Renal cortex interstitium (tissue), 11 donors: ENCODE measurements at regions not wholly inside any gene's neighbourhood (a gene's known extent, or its start where the extent isn't known, plus 50 kb on each side); places are given as distances from the start of the nearest gene placed in this dataset.
A peak's percentile ranks its signal among the peaks of the same experiment; 100 is the strongest.

Experiments
- DNase-seq, 11 donors: peaks; one replicate each; pipeline ENCODE4 v3.0.0-alpha.2; 2013; ENCODE audit warnings: low read depth in 9 of 11, low spot score in 4 of 11; ENCODE audit errors: extremely low read depth in 1 of 11

DNA sequence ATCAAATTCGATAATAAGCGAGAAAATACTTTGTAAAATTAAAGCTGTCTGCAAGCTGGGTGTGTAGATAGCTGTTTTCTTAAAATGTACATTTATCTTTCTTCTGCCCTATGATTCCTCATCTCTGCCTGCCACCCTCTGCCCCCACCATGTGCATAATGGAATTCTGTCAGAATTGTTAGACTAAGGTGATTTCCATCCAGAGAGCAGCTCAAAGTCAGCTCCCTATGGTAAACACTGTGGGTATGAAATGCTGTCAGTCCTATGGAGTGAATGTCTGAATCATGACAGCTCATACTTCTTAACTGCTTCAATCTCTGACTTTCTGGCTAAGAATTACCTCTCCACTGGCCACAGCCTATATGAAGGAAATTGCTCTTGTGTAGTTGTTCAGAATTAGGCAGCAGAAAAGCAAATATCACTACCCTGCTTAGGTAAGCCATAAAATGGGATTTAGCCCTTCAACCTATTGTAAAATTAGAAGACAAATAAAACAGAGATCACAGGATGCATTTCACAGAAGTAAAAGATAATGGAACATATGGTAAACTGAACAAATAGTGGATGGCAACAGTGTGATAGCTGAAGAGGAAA lies 137.7 kb downstream of the CD8B2 start:
- no peak for DNase-seq

DNA sequence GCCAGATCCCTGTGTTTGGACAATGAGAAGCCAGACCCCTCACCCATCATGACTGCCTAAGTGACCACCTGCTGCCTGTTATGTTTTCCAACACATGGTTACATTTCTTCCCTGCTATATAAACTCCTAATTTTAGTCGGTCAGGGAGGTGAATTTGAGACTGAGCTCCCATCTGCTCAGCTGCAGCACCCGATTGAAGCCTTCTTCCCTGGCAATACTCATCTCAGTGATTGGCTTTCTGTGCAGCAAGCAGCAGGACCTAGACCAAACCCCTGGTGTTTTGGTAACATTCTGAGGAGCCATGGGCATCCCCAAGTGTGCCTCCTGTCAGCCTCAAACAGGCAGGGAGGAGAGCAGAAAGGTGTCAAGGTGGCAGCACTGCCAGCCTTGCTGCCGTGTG lies 141.2 kb downstream of the CD8B2 start:
- DNase-seq: no peak

DNA sequence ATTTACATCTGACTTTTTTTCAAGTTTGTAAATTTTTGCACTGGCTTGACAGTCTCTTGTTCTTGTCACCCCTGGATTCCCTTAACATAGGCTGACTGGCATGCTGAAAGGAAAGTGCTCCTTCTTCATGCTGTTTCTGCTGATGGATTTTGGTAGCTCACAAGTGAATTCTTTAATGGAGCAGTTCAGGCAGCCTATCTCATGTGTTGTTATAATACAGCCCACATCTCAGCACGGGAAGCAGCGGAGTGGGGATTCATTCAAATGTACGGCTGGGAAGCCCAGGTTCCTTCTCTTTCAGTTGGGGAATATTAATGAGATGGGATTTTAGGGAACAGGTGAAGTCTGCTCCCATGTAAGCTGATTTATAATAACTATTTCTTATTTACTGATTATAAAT lies 142.8 kb downstream of the CD8B2 start:
- DNase-seq: no peak

DNA sequence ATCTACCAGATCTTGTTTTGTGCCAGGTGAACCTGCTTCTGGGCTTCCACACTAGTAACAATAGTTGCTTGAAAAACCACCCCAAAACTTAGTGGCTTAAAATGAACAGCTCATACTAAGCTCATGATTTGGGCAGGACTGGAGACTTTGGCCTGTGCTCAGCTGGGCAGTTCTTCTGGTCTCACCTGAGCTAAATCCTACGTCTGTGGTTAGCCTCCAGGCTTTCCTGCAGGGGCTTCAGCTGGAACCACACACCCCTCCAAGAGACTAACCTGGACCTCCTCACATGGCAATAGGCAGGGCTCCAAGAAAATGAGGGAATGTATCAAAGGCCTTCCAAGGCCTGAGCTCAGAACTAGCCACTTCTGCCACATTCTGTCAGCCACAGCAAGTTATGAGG lies 144.1 kb downstream of the CD8B2 start:
- no peak for DNase-seq

DNA sequence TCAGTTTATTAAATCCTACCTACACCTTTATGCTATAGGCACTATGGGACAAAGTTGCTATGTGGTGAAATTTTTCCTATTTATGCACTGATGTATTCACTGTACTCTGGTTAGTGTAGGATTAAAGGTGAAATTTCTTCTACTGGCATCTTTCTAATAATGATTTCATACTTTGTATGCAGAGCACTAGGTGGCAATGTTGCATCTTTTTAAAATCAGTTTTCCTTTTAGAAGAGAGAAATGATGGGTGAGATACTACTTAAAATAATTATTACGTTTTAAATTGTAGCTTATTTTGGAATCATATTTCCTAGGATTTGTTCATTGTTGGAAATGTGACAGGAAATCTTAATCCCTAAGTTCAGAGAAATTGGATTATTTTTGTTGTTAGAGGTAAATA lies 150.9 kb downstream of the CD8B2 start:
- peak in 5 of 11 donors; percentile 10 to 38 (median 23) for DNase-seq

DNA sequence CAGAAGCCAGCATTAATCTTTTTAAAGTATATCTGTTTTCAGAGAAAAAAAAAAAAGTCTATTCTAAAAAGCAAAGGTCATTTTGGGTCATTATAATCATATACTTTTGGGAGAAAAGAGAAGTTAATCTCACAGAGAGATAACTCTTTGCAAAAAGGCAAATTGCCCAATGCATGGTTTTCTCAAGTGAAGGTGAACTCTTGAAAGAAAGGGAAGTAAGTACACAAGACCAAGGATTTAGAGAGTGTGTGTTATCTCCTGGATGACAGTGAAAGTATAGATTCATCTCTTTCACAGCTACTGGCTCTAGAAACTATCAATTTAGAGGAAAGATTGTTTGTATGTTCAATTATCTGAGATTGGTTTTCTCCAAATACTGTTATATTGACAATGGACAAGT lies 151.4 kb downstream of the CD8B2 start:
- no peak for DNase-seq

DNA sequence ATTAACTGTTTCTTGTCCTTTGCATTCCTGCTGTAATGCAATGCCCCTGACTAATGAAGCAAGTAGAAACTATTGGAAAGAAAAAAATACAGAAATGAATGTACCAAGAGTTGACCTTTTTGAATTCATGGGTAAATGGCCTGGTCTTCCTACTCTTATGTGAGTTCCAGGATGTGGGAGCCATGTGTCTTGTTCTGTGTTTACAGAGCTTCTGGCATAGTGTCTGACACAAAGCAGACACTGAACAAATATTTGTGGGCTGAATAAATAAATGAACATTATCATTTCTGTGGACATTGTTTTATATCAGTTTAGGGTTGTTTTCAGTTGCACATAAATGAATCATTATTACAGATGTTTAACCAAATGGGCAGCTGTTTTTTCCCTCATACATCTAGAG lies 155.5 kb downstream of the CD8B2 start:
- no peak for DNase-seq

DNA sequence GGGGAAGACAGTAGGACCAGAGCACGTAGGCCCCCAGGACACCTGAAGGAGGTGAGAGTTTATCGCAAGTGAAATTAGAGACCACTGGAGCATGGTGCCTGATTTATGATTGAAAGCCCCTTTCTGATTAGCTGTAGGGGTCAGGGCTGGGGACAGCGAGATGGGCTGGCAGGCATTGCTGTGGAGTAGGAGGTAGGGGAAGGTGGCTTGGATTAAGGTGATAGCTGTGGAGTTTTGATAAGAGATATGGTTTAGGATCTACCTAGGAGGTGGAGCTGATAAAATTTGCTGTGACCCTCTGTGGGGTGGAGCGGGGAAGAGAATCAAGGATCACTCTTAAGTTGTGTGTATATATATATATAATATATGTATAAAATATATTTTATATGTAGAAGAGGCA lies 157.5 kb downstream of the CD8B2 start:
- no peak for DNase-seq

DNA sequence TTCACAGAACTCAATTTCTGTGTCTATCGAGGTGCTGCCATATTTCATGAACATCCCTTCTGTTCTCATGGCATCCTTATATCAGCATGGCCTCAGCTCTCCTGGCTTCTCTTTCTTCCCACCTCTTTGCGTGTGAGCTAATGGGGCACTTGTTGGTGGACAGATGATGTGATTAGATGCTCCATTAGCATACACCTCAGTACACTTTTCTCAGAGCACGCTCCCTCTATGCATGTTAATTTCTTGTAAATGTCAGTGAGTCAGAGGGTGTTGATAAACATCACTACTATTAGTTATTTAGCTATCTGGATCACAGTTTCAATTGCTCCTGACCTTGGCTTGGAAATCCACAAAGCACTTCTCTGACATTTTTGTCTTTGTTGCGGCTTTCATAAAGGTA lies 159.4 kb downstream of the CD8B2 start:
- no peak for DNase-seq

DNA sequence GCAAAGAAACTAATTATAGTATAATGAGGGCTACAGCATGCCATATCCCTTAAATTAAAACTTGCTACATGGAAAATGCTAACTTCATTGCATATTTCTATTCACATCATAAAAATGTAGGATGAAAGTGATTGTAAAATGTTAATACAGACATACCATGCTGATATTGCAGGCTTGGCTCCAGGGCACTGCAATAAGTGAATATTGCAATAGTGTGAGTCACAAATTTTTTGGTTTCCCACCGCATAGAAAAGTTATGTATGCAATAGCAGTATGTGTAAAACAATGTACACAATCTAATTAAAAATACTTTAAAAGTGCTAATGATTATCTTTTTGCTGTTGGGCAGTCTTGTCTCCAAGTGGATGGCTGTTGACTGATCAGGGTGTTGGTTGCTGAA lies 162.1 kb downstream of the CD8B2 start:
- no peak for DNase-seq

DNA sequence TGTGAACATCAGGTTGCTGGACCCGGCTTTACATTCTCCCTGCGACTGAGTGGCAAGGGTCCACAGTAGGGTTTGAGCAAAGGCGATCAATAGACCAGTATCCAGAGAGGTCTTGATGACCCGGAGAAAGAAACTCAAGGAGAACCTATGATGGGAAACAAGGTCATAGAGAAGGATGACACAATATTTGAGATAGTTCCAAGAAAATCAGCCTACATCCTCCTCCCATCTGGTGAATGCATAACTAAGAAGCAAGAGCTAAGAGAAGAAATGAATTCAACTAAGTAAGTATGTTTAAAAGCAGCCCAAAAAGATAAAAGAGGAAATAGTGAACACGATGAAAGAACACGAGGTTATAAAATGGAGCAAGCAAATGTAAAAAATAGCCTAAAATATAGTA lies 166.3 kb downstream of the CD8B2 start:
- no peak for DNase-seq

DNA sequence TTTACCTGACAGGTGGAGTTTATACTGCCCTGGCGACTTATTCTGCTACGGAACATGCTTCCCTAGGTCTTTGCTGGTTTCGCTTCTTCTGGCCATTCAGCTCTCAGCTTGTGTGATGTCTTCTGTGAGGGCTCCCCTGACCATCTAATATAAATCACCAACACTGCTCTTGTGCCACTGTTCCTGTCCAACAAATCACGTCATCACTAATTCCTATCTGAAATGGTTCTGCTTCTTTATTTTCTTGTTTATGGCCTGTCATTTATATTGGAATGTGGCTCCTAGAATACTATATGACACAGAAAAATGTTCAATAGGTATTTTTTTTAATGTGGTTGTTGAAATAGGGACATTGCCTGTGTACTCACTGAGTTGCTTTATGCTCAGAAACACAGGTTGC lies 171.5 kb downstream of the CD8B2 start:
- DNase-seq: no peak

DNA sequence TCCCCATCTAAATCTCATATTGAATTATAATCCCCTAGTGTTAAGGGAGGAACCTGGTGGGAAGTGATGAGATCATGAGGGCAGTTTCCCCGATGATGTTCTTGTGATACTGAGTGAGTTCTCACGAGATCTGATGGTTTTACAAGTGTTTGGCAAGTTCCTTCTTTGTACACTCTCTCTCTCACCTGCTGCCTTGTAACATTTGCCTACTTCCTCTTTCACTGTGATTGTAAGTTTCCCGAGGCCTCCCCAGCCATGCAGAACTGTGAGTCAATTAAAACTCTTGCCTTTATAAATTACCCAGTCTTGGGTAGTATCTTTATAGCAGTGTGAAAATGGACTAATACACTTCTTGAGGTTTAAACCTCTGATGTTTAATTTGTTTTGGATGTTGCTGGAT lies 177.5 kb downstream of the CD8B2 start:
- DNase-seq: no peak

DNA sequence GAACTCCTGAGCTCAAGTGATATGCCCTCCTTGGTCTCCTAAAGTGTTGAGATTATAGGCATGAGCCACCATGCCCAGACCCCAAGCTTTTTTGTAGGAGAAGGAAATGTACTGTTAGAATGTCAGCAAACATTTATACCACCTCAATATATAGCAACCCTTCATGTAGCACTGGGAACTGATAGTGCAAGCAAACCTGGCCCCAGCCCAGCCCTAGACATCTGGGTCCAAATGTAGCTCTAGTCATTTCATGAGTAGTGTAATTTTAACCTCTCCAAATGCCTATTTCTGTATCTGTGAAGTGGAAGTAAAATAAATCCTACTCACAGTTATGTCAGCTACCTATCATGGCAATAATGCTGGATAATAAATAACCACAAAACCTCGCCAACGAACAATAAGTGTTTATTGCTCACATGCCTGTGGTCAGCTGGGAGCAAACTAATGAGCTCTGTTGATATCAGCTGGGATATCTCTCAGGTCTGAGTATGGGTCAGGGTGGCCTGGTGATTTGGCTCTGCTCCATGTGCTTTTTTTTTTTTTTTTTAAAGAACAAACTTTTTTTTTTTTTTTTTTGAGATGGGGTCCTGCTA lies 180.4 kb downstream of the CD8B2 start:
- DNase-seq: no peak

DNA sequence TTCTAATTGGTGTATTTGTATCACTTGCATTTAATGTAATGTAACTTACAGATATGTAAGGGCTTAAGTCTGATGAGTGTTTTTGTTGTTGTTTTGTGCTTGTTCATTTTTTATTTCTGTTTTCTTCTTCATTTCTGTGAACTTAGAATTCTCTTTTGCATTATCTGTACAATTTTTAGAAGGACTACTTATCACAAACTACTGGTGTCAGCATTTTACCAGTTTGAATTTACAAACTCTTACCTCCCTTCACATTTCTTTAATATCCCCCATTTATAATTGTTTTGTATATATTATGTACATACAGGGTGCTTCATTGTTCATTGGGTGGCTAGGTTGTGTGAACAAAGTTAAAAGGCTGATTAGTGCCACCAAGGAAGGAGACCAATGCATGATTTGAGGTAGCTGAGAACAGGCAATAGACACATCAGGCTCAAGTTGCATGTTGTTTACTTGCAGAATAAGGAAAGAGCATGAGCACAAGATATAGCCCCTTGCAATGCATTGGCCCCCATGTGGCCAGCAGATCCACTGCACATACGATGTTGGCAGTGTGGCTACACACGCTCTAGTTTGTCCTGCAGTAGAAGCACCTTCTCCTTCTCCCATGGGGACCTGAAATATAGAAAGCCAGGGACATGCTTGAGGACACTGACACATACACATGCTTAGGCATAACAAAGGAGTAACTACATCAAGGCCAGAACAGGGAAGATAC lies 198.2 kb downstream of the CD8B2 start:
- DNase-seq: no peak

DNA sequence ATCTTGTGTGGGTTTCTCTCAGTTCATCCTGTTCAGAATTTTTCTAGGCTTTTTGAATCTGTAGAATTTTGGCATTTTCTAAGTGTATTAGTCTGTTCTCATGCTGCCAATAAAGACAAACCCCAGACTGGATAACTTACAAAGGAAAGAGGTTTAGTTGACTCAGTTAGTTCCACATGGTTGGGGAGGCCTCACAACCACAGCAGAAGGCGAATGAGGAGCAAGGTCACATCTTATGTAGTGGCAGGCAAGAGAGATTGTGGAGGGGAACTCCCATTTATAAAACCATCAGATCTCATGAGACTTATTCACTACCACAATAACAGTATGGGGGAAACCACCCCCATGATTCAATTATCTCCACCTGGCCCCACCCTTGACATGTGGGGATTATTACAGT lies 199.2 kb downstream of the ST6GAL2 start:
- DNase-seq: no peak

DNA sequence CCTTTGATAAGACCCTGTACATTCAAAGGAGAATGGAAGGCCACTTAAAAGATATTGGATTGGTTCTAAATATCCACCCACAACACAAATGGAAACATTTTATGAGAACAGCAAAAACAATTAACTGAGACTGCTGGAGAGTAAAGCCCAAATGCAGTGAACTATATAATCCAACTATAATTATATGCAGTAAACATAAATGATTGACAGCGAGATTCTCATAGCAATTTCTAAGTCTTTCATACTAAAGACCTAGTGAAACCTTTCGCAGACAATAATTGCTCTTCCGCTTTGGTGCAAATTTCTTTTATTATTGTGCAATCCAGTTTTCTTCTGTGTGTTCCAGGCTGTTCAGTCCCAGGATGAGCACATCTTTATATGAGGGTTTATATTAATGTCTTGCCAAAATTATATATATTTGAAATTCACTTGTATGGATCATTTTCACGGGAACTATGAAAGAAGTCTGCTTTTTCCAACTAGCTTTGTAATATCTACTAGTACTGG lies 190.9 kb downstream of the ST6GAL2 start:
- no peak for DNase-seq

DNA sequence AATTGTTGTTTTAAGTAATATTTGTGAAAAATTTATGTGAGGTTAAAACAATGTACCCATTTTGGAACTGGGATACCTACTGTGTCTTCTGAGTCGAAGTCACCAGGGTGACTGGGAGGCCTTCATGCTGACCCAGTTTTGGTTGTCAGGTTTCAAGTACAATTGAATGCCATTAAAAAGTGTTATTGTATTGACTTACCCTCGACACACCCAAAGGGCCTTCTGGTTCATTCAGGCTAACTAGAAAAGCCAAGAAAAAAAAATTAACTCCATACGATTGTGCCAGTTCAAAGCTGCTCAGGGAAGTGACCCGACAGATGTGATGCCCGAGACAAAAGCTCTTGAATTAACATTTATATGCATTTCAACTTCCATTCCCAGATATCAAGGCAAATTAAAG lies 190.0 kb downstream of the ST6GAL2 start:
- no peak for DNase-seq

DNA sequence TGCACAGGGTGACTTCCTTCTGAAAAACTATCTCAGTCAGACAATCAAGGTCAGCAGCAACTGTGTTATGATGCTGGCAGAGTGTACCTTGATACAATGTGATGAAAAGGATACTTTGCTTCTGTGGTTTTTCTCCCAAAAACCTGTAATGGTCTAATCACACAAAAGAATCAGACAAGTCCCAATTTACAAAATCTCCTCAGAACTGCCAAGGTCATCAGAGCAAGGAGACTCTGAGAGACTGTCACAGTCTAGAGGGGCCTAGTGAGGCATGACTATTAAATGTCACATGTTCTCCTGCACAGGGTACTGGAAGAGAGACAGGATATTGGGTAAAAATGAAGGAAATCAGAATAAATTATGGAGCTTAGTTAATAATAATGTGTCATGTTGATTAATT lies 185.4 kb downstream of the ST6GAL2 start:
- peak in 8 of 11 donors; percentile 29 to 56 (median 49) for DNase-seq

DNA sequence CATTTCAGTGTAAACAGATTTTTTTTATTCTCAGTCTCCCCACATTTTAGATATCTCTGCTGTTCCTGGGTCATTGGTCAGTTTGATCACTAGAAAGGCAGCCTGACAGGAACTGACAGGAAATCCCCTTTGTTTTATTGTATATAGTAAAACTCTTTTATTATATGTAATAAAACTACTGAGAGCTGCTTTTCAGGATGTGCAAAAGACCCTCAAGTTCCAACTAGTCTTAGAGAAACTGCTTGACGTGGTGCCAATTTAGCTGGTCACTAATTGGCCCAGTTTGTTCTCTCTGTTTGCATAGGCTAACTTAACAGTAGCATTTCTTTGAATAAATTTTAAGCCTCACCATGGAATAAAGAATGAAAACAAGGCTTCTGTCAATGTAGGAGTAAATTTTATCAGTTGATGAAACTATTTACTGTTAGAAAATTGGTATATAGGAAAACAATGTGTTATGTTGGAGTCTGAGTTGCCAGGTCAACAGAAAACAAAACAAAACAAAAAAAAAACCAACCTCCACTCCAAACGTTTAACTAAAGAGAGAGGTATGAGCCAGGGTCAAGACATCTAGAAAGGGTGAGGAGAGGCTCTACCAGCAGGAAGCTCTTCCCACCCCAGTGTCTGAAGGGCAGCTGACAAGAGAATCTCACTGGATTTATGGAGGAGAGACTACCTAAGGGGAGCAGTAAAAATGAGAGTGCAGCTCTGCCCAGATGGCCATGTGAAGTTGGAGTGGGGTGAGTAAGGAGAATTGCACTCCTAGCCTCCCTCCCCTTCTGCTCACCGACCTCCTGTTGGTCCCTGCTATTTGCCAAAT lies 184.6 kb downstream of the ST6GAL2 start:
- peak in 10 of 11 donors; percentile 66 to 86 (median 76) for DNase-seq
